Suppressor macrophage treated with lipopolysaccharide for 1 hour (primary cell): ENCODE measurements at regions not wholly inside any gene's neighbourhood (a gene's known extent, or its start where the extent isn't known, plus 50 kb on each side); places are given as distances from the start of the nearest gene placed in this dataset.

Experiments
- DNase-seq, 3 donors: peaks; one replicate each; pipeline ENCODE4 v3.0.0-alpha.2; 2020 to 2022

DNA sequence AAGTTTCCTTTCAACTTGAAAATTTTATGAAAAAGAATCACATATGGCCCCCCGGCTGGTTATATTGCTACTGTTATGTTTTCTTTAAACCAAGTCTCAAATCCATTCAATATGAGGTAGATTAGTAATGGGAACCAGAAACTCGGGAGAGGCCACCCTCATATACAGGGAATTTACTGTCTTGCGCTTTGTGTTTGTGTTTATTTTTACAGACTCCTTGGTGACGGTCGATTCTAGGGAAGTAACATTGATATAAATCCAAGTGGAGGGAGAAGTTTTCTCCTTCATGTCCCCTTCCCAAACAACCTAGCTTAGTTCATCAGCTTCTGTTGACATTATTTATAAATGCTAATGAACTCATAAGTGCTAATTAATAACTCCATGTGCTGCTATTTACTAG is 163.5 kb upstream of the LMO4 start:
- peak in 1 of 3 donors; percentile 22 for DNase-seq

DNA sequence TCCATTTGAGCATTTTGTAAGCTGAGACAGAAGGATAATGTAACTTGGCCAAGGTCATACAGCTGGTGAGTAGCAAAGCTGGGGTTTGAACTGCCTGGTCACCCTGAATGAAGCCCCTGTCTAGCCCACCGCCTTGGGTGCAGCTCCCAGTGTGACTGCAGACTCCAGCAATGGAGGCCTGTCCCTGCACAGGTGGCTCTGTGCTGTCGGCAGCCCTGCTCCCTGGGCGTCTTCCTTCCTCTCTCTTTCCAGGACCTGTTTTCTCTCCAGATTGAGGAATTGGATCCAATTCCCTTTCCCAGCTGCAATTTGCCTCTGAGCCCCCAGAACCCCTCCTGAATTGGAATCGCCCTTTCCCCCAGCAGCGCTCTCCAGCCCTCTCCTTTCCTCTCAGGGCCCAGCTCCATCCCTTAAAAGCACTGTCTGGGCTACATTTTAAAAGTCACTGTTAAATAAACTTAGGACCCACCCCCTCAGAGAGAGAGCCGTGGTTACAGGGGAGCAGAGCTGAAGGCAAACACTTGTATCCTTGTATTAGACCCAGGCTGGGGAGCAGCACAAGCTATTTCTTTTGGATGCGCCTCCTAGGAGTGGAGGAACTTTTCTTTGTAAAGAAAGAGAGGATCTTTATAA is 161.4 kb upstream of the LMO4 start:
- DNase-seq: no peak

DNA sequence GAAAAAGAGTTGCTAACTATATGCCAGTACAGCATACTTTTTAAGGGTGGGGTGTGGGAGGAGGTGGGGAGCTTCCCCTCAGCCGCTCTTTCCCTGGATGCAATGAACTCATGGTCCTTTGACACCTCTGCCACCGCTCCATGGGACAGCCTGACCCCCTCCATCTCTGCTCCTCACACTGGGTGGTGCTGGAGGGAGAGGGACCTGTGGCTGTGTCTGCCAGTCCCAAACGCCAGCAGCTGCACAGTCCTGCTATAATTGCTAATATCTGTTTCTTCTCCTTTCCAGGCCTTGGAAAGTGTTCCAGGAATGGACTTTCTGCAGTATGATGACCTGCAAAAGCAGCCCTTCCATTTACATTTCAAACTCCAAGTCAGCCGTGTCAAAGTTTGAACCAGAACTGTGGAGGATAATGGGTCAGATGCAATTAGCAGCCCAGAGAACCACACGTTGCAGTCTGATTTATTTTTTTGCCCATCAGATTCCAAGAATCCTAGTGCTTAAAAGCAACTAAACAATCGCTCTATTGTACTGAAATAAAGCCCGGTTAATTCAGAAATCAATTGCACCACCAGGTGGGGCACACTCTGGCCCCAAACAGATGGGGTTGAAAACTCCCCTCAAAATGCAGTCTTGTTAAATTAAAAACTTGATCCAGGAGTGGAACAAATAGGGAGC is 160.7 kb upstream of the LMO4 start:
- DNase-seq: no peak

GRCh38 chr1:87169263-87169910 is 159.3 kb upstream of the LMO4 start:
- no peak for DNase-seq

DNA sequence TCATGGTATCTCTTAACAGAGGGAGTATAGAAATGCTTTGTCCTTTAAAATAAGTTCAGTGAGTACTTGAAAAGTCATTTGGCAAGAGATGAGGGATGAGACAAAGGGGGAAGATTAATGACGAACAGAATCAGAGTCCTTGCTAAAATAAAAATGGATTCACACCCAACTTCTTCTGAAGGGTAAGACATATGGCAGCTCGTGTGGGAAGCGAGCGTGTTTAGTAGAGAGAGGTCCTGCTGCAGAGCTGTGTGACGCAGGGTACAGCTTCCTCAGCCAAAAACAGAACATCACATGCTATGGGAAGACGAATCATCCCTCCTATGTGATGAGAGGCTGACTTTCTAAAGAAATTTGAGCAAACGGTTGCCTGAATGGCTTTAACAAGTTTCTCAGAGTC is 158.5 kb upstream of the LMO4 start:
- DNase-seq: peak in 1 of 3 donors; percentile 41

- no peak for DNase-seq
Measured at GRCh38 chr1:87170931-87171598, 157.6 kb upstream of the LMO4 start.

- no peak for DNase-seq
Measured at GRCh38 chr1:87173231-87173630, 155.4 kb upstream of the LMO4 start.

GRCh38 chr1:87174724-87175245 is 153.9 kb upstream of the LMO4 start:
- no peak for DNase-seq

DNA sequence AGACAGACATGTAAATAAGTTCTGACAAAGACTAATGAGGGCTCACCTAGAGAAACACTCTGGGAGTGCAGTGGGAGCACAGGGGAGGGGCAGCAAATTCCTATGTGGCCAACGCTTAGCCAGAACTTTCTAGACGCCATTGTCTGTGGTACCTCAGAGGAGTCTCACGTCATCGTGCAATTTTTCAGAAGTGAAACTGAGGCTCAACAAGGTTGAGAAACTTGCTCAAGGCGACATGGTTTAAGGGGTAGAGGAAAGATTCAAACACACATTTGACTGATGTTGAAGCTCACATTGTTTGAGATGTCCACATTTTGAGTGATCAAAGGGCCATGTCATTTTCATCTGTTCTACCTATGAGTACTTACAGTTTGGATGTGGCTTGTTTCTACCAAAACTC is 152.6 kb upstream of the LMO4 start:
- peak in 1 of 3 donors; percentile 58 for DNase-seq

GRCh38 chr1:87176514-87176913 is 152.2 kb upstream of the LMO4 start:
- peak in 1 of 3 donors; percentile 29 for DNase-seq

DNA sequence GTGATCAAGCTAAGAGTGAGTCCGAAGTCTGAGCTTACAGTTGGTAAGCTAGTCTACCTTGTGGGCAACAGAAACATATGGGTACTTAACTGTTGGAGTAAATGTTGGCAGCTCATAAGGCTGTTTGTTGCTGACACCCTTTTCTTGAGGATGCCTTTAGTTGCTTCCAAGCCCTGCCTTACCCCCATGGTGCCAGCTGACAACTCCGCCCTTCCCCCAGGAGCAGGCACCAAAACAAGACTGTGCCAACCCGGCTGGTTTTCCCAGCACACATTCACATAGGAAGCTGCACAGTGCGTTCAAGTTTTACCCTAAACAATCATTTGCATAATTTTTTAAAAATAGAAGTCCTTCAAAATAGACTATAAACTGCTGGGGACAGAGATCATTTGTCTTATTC is 150.2 kb upstream of the LMO4 start:
- DNase-seq: no peak

- no peak for DNase-seq
Measured at GRCh38 chr1:87179076-87179810, 149.4 kb upstream of the LMO4 start.

DNA sequence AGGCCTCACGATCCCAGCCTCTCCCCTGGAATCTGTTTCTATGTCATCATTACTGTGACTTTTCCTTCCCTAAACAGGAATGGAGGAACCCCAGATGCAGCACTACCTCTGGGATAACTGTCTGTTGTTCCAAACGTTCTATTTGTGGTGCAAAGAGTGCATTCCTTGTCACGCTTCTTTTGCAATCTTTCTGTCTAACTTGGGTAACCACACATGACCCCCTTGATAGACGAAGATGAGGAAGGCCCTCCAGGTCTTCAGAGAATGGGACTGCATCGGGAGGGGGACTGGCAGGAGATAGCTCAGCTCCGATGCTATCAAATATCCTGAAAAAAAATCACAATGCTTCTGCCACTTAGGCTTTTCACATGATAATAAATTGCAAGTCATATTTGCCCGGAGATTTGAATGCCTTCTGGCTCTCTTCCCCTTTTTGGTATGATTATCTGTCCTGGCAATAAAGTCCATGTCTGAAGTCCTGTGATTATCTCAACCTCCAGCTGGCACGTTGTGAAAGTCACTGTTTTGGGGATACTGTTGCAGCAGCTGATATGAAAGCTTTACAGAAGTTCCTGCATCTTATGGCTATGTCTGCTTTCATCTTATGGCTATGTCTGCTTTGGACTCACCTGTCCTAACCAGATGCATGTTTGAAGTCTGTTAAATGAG is 148.7 kb upstream of the LMO4 start:
- peak; percentile 44 to 66 (median 47) for DNase-seq

DNA sequence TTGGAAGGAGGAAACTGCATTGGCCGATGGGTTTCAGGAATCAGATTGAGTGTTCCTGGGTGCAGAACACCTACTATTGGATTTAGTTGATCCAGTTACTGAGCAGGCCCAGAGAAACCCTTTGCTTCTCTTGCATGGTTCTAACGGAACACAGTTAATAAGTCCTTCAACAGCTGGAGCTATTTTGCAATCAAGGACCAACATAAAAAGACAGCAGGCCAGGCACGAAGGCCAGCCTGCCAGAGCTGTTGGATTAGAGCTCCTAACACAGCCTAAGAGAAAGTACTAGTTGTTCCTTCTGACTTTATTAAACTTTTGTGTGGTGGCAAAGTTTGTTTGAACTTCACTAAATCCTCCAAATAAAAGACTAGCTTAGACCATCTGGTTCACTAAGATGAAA is 148.0 kb upstream of the LMO4 start:
- DNase-seq: no peak

- DNase-seq: peak; percentile 27 to 42 (median 35)
Measured at GRCh38 chr1:87182611-87183010, 146.1 kb upstream of the LMO4 start.

DNA sequence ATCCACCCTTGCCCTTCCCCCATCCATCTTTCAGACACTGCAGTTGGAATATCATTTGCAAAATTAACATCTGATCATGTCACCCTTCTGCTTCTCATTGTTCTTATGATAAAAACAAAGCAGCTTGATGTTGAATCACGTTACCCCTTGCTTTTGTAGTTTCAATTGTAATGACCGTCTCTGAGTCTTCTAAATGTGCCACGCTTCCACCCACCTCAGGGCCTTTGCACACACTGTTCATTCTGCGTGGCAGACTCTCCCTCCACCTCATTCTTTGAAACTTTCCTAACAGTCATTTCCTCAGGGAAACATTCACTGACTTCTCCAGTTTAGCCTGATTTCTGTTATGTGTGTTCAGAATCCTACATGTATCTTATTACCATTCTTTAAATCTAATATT is 143.6 kb upstream of the LMO4 start:
- no peak for DNase-seq

GRCh38 chr1:87186346-87186745 is 142.3 kb upstream of the LMO4 start:
- DNase-seq: peak in 1 of 3 donors; percentile 42

DNA sequence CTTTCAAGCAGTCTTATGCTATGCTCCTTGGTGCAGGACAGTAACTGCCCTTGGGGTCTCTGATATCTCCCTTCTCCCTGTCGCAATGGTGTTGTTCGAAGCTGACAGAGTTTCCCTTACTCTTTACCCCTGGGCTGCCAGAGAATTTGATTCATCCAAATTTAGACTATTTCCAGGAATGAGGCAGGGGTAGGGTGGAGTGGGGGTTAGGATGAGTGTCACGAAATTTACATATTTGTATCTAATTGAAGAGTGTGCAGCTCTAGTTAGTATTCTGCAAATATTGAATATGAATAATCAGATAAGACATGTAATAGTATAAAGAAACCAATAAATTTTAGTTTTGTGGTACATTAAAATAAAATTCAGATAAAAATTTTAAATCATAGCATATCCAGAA is 140.0 kb upstream of the LMO4 start:
- DNase-seq: no peak

DNA sequence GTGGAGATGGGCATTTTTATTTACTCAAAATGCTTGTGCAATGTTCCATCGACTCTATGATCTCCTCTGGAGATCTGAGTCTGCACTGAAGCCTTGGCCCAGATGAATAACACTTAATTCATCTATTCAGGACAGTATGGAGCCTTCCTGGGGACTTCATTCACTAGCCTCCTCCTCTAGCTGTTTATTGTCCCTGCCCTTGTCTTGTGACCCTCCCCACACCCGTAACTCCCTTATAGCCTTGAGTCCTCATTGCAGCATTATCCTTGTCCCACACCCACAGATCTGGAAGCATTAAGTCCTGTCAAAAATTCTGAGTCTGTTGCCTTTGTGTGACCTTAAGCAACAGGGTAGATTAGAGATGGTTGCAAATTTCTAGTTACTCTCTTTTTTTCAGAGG is 138.3 kb upstream of the LMO4 start:
- no peak for DNase-seq

- DNase-seq: no peak
Measured at GRCh38 chr1:87191646-87192045, 137.0 kb upstream of the LMO4 start.

DNA sequence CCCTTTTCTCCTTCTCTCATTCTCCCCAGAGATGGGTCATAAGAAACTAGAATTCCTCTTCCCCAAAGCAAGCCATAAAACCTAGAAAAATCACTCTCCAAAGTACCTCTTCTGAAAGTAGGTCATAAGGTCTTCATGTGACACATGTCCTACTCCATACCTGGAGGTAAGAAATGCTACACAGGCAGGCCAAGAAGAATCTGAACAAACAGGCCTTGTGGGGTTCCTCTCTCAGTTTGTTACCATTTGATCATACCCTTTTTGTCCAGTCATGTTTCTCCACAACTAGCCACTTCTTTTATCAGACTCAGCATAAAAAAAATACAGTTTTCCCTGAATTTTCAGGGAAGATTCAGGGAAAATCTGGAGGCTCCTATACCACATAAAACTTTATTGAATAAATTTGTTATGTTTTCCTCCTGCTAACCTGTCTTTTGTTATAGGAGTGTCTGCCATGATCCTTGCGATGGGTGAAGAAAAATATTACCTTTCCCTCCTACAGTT is 134.4 kb upstream of the LMO4 start:
- no peak for DNase-seq

DNA sequence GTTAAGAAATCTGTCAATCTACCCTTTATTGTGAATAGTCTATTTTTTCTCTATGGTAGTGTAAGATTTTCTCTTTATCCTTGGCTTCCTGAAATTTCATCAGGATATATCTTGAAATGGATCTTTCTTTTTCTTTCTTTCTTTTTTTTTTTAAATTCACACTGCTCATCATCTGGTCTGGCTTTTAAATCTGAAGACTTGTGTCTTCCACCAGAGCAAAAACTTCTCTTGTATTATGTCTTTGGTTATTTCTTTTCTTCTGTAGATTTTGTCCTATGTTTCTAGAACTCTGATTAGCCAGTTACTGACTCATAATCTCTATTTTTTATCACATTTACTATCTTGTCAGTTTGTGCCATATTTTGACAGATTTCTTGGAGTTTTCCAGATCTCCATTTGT is 133.8 kb upstream of the LMO4 start:
- no peak for DNase-seq
